GM19324 (cell line): ENCODE measurements at regions not wholly inside any gene's neighbourhood (a gene's known extent, or its start where the extent isn't known, plus 50 kb on each side); places are given as distances from the start of the nearest gene placed in this dataset.

Experiments
- ATAC-seq: cut with Tn5 transposase; IDR thresholded peaks from one replicate; pipeline ENCODE4 v1.9.1; 2021; ENCODE audit warnings: mild to moderate bottlenecking, moderate library complexity; ENCODE audit not compliant: unreplicated experiment, low FRiP score

DNA sequence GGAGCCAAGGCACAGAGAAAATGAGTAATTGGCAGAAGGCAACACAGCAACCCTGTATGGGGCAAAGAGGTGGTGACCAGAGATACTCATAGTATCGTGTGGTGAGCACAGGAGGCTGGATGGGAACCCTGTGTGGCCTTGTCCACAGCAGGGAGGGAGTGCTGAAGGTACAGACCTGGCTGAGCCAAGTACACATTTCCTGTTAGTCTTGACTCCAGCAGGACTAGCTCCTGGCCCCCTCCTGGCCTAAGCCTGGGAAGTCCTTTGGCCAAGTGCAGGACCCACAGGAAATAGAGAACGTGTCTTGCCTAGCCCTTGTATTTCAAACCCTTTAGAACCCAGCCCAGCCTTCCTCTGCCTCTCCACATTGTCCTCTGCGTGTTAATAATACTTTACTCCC, 289.8 kb upstream of the PWP1 start:
- no peak for ATAC-seq

DNA sequence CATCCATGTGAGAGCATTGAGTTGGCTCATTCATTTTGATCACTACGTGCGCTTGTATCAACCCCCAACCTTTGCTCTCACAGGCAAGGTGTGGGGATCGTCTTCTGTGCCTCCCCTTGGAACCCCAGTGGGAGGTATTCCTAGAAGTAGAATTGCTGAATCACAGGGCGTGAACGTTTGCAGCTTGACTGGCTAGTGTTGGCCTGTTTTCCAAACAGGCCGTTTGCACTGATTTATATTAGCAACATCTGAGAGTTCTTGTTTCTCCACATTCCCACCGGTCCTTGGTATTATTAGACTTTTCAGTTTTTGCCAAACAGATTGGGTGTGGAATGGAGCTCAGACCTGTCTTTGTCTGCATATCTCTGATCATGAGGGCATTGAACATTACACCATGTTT, 288.6 kb upstream of the PWP1 start:
- no peak for ATAC-seq

DNA sequence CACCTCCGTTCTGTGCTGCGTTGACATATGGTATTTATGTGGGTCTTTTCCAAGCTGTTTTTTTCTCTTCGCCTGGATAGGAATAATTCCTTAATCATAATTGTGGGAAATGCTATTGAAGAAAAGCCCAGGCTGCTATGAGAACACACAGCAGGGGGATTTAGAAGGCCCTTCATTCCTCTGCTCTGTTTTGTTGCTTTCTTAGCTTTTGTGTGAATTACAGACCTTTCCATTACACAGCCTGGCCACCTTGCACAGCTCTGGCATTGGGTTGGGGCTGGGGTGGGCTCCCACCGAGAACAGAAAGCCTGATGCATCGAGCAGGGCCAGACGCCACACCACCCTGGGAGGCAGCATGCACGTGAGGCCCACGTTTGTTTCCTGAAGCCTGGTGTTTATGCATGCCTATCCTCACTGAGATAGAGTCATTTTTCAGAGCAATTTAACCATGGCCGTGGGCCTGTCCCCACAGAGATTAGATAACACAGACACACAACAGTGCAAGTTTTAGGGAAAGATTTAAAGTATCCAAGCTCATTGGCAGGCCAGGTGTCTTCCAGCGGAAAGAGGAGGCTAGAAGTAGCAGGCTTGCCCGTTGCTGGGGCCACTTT, 287.6 kb upstream of the PWP1 start:
- no peak for ATAC-seq

DNA sequence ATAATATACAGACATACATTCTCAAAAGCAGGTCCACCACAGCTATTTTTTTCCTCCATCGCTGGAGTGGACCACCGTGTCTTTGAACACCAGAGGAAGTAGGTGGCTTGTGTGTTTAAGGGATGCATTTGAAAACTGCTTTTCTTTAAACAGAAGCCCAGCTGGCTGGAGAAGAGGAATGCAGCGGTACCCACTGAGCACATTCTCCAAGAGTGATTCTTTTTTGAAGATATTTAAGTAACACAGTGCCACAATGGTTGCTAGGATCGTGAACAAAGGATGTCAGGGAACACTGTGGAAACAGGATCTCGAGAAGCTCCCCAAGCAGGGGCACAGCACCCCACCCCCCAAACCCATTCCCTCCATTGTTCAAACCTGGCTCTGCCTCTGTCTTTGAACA, 286.6 kb upstream of the PWP1 start:
- no peak for ATAC-seq

DNA sequence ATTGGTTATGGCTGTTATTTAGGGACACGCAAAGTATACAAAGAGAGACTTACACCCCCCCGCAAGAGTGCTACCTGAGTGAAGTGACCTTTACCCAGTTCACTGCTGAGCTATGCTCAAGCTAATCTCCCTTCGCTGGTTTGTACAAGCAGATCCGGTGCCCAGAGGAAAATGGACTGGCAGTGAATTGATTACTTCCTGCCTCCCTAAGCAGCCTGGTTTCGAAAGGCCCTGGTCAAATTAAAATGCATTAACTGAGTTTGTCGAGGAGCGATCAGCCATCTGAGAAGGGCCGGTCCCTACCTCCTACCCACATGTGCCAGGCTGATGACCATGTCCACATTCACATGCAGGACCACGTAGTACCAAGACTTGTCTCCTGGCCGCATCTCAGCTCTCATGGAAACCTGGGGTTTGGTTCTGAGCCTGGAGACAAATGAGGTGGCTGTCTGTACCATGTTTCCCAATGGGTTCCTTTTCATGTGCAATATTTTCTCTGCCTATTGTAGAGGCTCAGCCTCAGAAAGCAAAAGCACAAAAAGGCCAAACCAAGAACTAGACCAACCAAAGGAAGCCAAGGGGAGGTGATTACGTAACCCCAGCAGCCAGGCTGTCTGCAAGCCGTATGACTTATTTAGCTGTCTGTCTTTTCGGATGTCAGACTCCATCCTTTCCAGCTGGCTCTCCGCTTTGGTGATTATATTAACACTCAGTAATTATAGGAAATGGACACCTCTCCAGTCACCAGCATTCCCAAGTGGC, 284.7 kb upstream of the PWP1 start:
- ATAC-seq: no peak

DNA sequence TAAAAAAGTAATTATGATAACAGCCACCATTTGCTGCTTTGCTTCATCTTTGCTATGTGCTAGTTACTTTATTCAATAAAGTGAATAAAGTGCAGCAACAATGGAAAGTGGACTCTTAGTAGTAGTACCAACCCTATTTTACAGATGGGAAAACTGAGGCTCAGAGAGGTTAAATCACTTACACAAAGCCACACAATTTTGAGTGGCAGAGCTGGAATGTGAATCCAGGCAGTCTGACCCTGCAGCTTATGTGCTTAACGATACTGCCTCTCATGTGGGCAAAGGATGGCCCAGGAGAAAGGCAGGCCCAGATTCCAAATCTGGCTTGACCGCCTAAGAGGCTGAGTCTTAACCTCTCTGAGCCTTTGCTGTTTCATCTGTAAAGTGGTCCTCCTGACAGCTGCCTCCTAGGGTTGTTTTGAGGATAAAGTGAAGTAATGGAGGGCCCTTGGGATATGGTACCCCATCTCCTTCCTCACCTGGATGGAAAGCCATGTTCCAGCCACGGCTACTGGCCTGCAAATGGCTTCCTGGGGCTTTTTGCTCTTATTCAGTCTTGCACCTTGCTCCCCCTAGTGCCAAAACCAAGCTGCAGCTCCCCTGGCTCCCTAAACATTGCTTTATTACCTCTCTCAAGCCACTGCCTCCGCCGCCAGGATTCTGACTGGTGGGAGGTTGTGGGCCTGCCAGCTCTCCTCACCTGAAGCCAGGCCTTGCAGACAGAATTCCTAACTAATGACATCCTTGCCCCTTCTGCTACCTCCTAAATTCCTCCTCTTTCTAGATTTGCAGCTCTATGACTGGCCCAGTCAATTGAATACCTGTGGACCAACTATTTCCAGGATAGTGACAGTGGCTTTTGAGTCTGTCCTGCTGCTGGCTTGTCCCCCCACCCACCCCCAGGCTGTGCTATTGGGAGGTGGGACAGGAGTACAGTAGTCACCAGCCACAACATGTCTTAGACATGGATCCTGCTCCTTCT, 283.3 kb upstream of the PWP1 start:
- no peak for ATAC-seq

DNA sequence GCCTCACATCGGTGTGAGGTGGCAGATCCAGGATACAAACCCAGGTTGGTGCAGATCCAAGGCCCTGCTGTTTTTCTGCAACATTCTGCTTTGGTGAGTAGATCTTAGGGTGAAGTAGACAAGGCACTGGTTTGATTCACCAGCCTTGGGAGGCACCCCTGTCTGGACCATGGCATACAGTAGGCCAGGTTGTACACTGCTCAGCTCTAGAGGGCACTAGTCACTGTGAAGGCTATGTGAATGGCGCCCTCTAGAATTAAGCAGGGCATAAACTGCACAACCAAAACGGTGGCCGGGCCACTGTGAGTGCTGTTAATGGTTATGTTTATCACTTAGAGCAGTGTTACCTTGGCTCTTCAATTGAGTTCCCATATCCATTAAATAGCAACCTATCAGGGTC, 280.6 kb upstream of the PWP1 start:
- no peak for ATAC-seq

DNA sequence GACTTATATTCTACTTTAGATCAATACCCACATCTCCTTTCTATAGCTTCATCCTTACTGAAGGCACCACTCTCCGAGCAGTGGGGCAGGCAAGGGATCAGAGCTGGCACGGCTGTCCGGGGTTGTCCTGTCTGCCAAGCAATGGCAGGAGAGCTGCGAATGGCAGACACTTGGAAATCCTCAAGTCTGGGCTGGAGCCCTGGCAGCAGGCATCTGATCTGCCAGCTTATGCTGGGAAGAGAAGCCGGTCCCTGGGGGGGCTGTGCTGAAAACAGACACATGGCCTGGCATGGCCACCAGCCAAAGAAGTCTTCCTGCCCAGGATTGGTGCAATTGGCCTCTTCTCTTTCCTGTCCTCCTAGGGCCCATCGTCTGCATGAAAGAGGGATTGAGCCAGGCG, 280.2 kb upstream of the PWP1 start:
- no peak for ATAC-seq

DNA sequence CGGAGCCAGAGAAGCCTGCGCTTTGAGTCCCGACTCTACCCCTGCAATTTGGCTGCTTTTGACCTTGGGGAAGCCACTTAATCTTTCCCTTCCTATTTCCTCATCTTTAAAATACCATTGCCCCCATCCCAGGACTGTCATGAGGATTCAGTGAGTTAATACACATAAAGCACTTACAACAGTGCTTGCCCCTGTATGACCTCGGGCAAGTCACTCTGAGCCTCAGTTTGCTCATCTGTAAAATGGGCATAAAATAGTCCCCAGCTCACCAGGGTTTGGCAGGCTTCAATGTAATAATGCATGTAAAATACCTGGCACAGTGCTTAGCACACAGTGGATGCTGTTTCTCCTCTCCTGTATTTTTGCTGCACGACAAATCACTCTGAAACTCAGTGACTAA, 278.7 kb upstream of the PWP1 start:
- ATAC-seq: no peak

DNA sequence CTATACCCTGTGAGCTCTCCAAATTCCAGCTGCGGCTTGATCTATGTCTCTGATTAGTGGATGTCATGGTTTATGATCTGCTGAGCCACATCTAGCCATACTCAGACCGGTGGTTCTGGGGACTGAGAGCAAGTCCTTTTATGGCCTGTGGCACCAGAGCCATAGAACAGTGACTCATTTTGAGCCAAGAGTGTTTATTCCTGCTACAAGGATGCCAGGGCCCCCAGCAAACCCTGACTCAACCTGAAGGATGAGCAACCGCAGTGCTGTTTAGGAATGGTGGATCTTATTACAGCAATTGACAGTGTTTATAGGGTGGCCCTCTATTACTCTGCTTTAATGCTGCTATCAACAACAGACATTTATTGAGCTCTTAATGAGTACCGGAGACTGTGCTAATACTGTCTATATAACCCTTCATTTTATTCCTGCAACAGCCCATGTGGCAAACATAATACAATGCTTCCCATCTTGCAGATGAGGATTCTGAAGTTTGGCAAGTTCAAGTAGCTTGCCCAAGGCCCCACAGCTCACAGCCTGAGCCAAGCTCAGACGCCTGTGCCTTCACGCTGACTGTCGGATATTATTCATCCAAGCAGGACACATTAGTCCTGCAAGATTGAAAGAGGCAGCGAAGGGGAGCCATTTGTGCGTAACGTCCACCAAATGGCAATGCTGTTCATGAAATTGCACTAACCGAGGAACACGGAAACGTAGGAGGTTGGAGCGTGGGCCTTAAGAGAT, 273.6 kb upstream of the PWP1 start:
- no peak for ATAC-seq

DNA sequence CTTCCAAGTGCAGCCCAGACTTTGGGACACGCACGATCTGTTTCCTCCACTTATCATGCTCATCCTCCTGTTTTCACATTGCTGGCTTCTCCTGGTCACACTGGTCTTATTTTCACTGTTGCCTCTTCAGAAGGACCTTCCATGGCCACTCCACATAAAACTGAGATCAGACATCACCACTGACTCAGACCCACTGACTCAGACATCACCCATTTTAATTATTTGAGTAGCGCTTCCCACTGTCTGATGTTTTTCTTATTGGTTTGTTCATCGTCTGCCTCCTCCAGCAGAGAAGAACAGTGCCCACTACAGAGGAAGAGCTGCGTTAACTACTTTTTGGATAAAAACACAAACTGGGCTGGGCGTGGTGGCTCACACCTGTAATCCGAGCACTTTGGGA, 270.5 kb upstream of the PWP1 start:
- no peak for ATAC-seq

DNA sequence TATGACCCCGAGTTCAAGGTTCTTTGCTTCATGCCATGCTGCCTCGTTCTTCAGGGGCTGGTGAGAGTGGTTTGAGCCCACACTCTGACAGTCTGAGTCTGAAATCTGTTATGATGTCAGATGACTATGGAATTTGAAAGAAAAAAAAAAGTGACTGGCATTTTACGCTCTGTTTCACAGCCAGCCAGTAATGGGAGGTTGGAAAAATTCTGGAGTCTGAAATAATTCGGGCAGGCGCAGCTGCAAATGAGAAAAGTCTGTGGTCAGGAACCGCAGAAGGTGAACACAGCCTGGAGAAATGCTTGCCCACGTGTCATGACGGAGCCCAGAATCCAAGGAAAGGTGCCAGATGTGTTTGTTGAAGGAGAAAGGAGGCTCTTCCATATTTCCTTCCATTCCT, 269.8 kb upstream of the PWP1 start:
- ATAC-seq: no peak

DNA sequence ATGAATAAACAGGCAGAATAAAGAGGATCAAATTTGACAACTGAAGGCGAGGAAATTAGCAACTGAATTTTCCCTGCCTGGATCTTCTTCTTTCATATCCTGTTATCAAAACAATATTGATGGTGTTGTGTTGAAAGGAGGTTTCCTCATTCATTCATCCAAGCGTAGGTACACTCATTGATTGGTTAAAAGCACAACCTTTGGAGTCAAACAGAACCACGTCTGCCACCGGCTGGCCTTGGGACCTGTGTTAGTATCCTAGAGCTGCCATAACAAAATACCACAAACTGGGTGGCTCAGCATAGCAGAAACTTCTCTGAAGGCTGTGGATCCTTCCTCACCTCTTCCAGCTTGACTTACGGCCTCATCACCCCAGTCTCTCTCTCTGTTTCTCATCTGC, 268.6 kb upstream of the PWP1 start:
- no peak for ATAC-seq

DNA sequence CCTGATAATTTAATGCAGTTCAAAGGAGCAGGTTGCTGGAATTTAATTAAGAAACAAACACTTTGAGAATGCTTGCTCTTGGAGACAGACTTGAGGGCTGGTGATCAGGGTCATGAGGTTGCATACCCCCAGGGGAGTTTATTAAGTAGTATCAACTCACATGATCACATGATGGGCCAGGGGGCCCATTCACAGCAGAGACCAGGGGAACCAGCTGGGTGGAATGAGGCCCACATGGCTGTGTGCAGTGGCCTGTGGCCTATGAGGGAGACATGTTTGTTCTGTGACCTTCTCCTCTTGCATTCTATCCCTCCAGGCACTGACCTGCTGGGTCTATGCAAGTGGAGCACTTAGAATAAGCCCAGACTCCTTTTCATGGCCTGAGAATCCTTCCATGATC, 266.6 kb upstream of the PWP1 start:
- no peak for ATAC-seq

DNA sequence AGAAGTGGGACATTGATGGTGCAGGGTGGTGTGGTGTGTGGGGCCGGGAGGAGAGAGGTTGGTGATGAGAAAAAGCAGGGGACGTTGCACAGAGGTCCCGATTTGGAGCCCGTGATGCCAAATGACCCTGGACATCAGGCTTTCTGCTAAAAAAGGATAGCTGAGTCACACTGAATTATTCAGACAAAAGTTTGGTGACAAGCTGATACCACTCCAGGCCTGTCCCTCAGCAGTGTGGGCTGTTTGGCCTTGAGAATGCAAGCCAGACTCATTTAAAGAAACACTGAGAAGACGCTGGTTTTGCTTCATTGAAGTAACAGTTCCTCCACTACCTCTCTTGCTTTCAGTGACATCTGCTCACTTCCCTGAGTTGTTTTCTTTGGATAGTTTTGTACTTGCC, 262.1 kb upstream of the PWP1 start:
- no peak for ATAC-seq

DNA sequence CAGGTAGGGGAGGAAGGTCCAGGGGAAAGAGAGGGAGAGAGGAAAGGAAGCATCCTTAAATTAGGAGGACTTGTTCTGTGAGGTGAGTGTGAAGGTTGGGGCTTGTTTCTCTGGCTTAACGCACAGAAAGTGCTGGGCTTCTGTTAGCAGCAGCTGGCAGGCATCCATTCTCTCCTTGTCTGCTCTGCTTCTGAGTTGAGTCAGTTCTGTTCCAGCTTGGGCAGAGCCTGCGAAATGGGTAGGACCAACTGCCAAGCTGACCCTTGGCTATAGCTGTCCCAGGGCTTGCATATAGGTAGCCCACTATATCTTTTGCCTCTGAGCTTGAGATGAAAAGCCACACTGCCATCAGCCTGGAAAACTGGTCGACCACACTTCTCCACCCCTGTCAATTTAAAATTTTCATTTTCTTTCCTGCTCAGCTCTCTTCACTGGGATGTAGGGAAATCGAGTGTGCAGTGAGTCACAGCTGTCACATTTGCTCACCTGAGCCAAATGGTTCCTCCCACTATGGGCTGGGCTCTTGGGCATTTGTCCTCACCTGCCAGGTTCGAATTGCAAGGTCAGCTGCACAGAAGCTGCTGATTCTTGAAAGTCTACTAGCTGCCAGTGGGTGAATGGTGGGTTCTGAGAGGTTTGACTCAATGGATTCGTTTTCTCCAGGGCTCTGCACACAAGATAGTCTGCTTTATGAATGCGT, 256.4 kb upstream of the PWP1 start:
- ATAC-seq: no peak

DNA sequence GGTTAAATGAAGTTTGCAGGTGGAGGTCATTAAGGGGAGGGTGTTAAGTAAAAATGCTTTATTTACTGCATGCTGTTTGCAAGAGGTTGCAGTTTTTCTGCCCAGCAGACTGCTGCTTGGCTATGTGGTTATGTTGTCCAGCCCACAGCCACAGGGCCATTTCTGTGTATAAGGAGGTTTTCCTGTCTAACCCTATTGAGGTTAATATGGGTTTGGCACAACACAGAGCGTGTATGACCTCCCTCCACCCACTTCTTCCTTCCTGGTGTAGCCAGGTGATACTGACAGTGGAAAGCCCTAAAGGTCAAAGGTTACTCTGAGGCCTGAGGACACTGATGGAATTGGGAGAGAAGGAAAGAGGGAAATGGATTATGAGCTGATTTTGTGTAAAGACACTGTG, 253.7 kb upstream of the PWP1 start:
- no peak for ATAC-seq

DNA sequence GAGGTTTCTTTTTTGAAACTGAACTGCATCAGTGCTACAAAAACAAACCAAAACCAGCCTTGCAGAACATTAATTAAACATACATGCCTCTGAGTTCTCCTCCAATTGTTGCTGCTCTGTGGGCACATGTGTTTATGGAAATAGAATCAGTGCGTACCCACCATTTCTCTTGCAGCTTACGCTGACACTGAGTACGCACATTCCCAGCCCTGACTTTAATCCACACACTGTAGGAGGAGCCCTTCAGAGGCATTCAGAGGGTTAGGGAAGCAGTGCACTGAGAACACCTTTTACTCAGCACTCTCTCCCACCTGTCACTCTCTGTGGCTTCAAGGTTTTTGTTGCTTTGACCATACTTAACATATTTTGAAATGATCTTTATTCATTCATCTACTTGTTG, 250.5 kb upstream of the PWP1 start:
- ATAC-seq: no peak

DNA sequence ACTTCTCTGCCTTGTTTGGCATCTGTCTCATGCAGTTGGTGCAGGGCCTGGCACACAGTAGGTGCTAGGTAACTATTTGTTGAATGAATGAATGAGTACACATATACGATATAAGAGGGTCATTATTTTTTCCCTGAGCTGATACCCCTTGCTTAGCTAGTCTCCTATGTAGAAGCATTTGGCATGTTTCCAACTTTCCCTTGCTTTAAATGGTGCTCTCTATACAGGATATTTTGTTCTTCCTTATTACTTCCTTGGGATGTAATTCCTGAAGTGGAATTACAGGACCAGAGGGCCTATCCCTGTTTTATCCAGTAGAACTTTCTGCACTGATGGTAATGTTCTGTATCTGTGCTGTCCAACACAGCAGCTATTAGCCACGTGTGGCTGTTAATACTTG, 250.1 kb upstream of the PWP1 start:
- ATAC-seq: no peak

DNA sequence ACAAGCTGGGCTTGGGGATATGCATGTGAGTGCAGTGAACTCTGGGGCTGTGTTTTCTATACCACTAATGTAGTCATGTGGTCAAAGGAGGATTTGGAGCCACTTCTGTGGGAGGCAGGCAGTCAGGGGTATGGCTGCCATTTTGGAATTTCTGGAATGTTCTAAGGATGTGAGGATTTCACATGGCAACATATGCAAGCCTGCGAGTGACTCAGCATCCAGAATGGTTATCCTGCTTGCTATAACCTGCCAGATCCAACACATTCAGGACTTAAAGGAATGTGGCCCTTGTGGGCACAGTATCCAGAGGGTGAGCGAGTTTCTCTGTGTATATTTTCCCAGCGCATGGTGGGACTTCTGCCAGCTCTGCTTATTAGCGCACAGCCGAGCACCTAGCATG, 249.2 kb upstream of the PWP1 start:
- no peak for ATAC-seq
